GM18907 (cell line): ENCODE measurements at regions not wholly inside any gene's neighbourhood (a gene's known extent, or its start where the extent isn't known, plus 50 kb on each side); places are given as distances from the start of the nearest gene placed in this dataset.
A peak's percentile ranks its signal among the peaks of the same experiment; 100 is the strongest.
"Not testable (repeated sequence)": the region's sequence is repeated elsewhere in the genome, so short reads cannot be mapped to it uniquely, and the experiment has no call there.

Source experiments
- ATAC-seq: cut with Tn5 transposase; IDR thresholded peaks from one replicate; pipeline ENCODE4 v1.9.1; 2021; ENCODE audit warnings: mild to moderate bottlenecking, moderate library complexity; ENCODE audit not compliant: unreplicated experiment

GRCh38 chr13:74554569-74555275 lies 420.5 kb upstream of the KLF12 start:
- ATAC-seq: no peak

- peak; percentile 79 for ATAC-seq
These were observed 415.8 kb upstream of the KLF12 start for GRCh38 chr13:74550039-74550438.

GRCh38 chr13:74536649-74537048 lies 402.4 kb upstream of the KLF12 start:
- ATAC-seq: not testable (repeated sequence)

- no peak for ATAC-seq
These were observed 399.0 kb upstream of the KLF12 start for GRCh38 chr13:74533226-74533625.

GRCh38 chr13:74530011-74530410 lies 395.8 kb upstream of the KLF12 start:
- ATAC-seq: no peak

- no peak for ATAC-seq
These were observed 394.7 kb upstream of the KLF12 start for GRCh38 chr13:74528734-74529513.

- ATAC-seq: no peak
These were observed 388.9 kb upstream of the KLF12 start for GRCh38 chr13:74523057-74523456.

GRCh38 chr13:74511523-74511922 lies 377.3 kb upstream of the KLF12 start:
- ATAC-seq: no peak

- no peak for ATAC-seq
These were observed 353.0 kb upstream of the KLF12 start for GRCh38 chr13:74487091-74487722.

- ATAC-seq: peak; percentile 71
These were observed 351.6 kb upstream of the KLF12 start for GRCh38 chr13:74485757-74486156.

GRCh38 chr13:74479124-74479523 lies 344.9 kb upstream of the KLF12 start:
- ATAC-seq: no peak

- ATAC-seq: no peak
These were observed 342.6 kb upstream of the KLF12 start for GRCh38 chr13:74476788-74477187.

GRCh38 chr13:74476365-74476764 lies 342.2 kb upstream of the KLF12 start:
- ATAC-seq: no peak

GRCh38 chr13:74466864-74467263 lies 332.7 kb upstream of the KLF12 start:
- ATAC-seq: no peak

GRCh38 chr13:74466020-74466419 lies 331.8 kb upstream of the KLF12 start:
- no peak for ATAC-seq

- no peak for ATAC-seq
These were observed 331.1 kb upstream of the KLF12 start for GRCh38 chr13:74465271-74465670.

GRCh38 chr13:74464670-74465069 lies 330.5 kb upstream of the KLF12 start:
- ATAC-seq: no peak

GRCh38 chr13:74461011-74461410 lies 326.8 kb upstream of the KLF12 start:
- no peak for ATAC-seq

GRCh38 chr13:74452881-74453280 lies 318.7 kb upstream of the KLF12 start:
- no peak for ATAC-seq

- no peak for ATAC-seq
These were observed 318.0 kb upstream of the KLF12 start for GRCh38 chr13:74452176-74452575.

- no peak for ATAC-seq
These were observed 316.8 kb upstream of the KLF12 start for GRCh38 chr13:74450964-74451363.

- ATAC-seq: no peak
These were observed 316.3 kb upstream of the KLF12 start for GRCh38 chr13:74450525-74450845.
